H1 (cell line): ENCODE measurements at regions not wholly inside any gene's neighbourhood (a gene's known extent, or its start where the extent isn't known, plus 50 kb on each side); places are given as distances from the start of the nearest gene placed in this dataset.

Experiments used
- CTCF ChIA-PET: fragments of 300-600 bp; sonication (Branson Sonifier 250); formaldehyde crosslinking; loops from one replicate; lab custom pipeline; 2021; ENCODE audit not compliant: partially characterized antibody; lab: Charles Lee
- POLR2A ChIA-PET: fragments of 300-600 bp; sonication (Branson Sonifier 250); formaldehyde crosslinking; loops from one replicate; lab custom pipeline; 2021; ENCODE audit warnings: inconsistent platforms; ENCODE audit not compliant: partially characterized antibody; lab: Charles Lee
- DNase-seq, 2 experiments: peaks; one replicate each; pipeline versions ENCODE4 v3.0.0 to v3.0.0-alpha.2; 2010 to 2022; ENCODE audit warnings: low spot score in 2 of 2, low read depth in 1 of 2, mixed read lengths in 1 of 2
- FAIRE-seq: peaks from 2 replicates; lab custom pipeline; 2011; peaks lifted over from hg19 to GRCh38; lab: Jason Lieb, UNC
- H2AFZ ChIP-seq: 2 replicates; pipeline ENCODE4 v1.8.1; 2012; ENCODE audit warnings: low read length, inconsistent platforms
- H2AK5ac ChIP-seq: 2 replicates; pipeline ENCODE4 v1.6.1; 2013; ENCODE audit warnings: low read depth, low read length
- H2BK120ac ChIP-seq: replicated peaks from 2 replicates; pipeline ENCODE3; 2013; ENCODE audit warnings: low read depth, low read length, inconsistent platforms
- H2BK12ac ChIP-seq: 2 replicates; pipeline ENCODE4 v1.6.1; 2013; ENCODE audit warnings: low read depth, low read length
- H2BK15ac ChIP-seq: 2 replicates; pipeline ENCODE4 v1.6.1; 2013; ENCODE audit warnings: low read length
- H2BK20ac ChIP-seq: 2 replicates; pipeline ENCODE4 v1.6.1; 2013; ENCODE audit warnings: low read length
- H2BK5ac ChIP-seq: 2 replicates; pipeline ENCODE4 v1.6.1; 2013; ENCODE audit warnings: low read depth, low read length
- H3K14ac ChIP-seq: 2 replicates; pipeline ENCODE4 v1.6.1; 2013; ENCODE audit warnings: inconsistent platforms; ENCODE audit not compliant: insufficient read length
- H3K18ac ChIP-seq: 2 replicates; pipeline ENCODE4 v1.6.1; 2013; ENCODE audit warnings: low read length; ENCODE audit errors: extremely low read depth
- H3K23ac ChIP-seq: 2 replicates; pipeline ENCODE4 v1.6.1; 2013; ENCODE audit warnings: inconsistent platforms; ENCODE audit not compliant: insufficient read length
- H3K23me2 ChIP-seq: 2 replicates; pipeline ENCODE4 v1.6.1; 2013; ENCODE audit warnings: low read depth, low read length
- H3K27ac ChIP-seq: 2 replicates; pipeline ENCODE4 v1.6.1; 2011; ENCODE audit warnings: low read depth, low read length, inconsistent platforms
- H3K27me3 ChIP-seq, 4 experiments: replicated peaks in 1 of 4; 1 replicate in 1 of 4; 2 replicates in 3 of 4; pipeline versions ENCODE4 v1.6.1 to v1.8.1; 2011 to 2013; ENCODE audit warnings: low read length in 3 of 4, mild to moderate bottlenecking in 3 of 4, inconsistent platforms in 2 of 4, mixed read lengths in 2 of 4, moderate library complexity in 1 of 4; ENCODE audit not compliant: control insufficient read depth in 3 of 4, insufficient read depth in 3 of 4; ENCODE audit errors: extremely low read depth in 1 of 4
- H3K36me3 ChIP-seq, 4 experiments: 2 replicates each; pipeline versions ENCODE4 v1.6.1 to v1.8.1; 2011 to 2013; ENCODE audit warnings: mild to moderate bottlenecking in 4 of 4, low read length in 3 of 4, moderate library complexity in 2 of 4, control low read depth in 1 of 4, inconsistent platforms in 1 of 4; ENCODE audit not compliant: insufficient read depth in 4 of 4, control insufficient read depth in 2 of 4
- H3K4ac ChIP-seq: replicated peaks from 2 replicates; pipeline ENCODE3; 2013; ENCODE audit warnings: low read length, low read depth, mixed read lengths, inconsistent platforms; ENCODE audit not compliant: insufficient read length
- H3K4me1 ChIP-seq, 4 experiments: replicated peaks in 1 of 4; 1 replicate in 1 of 4; 2 replicates in 3 of 4; pipeline versions ENCODE4 v1.6.1 to v1.8.1; 2011 to 2013; ENCODE audit warnings: low read length in 3 of 4, inconsistent platforms in 2 of 4, mixed read lengths in 1 of 4; ENCODE audit not compliant: insufficient read depth in 4 of 4, control insufficient read depth in 3 of 4
- H3K4me2 ChIP-seq, 2 experiments: 2 replicates each; pipeline versions ENCODE4 v1.6.1 to v1.8.1; 2011 to 2013; ENCODE audit warnings: low read depth in 2 of 2, low read length in 2 of 2, control low read depth in 1 of 2, inconsistent platforms in 1 of 2, mild to moderate bottlenecking in 1 of 2; ENCODE audit not compliant: insufficient read depth in 1 of 2
- H3K4me3 ChIP-seq, 4 experiments: fragments of 200-600, 300-600 bp in 1 of 4; sonication (generic), shearing (Covaris generic), sonication (Bioruptor Twin) in 1 of 4; 2 replicates each; pipeline versions ENCODE4 v1.5.1 to v1.8.1; 2011 to 2016; ENCODE audit warnings: low read length in 4 of 4, low read depth in 3 of 4, control low read depth in 2 of 4, inconsistent platforms in 2 of 4, mild to moderate bottlenecking in 2 of 4, mixed read lengths in 1 of 4, moderate library complexity in 1 of 4; ENCODE audit not compliant: insufficient read depth in 2 of 4; ENCODE audit errors: extremely low read depth in 1 of 4
- H3K56ac ChIP-seq: replicated peaks from 2 replicates; pipeline ENCODE3; 2013; ENCODE audit warnings: low read depth, mild to moderate bottlenecking, mixed read lengths, low read length, inconsistent platforms; ENCODE audit not compliant: insufficient read length
- H3K79me1 ChIP-seq: 2 replicates; pipeline ENCODE4 v1.6.1; 2013; ENCODE audit warnings: low read depth, low read length, control low read depth
- H3K79me2 ChIP-seq, 2 experiments: 2 replicates each; pipeline versions ENCODE4 v1.6.1 to v1.8.1; 2012 to 2013; ENCODE audit warnings: low read length in 2 of 2, mild to moderate bottlenecking in 2 of 2, inconsistent platforms in 1 of 2; ENCODE audit not compliant: insufficient read depth in 2 of 2, control insufficient read depth in 1 of 2
- H3K9ac ChIP-seq, 4 experiments: replicated peaks in 1 of 4; 1 replicate in 1 of 4; 2 replicates in 3 of 4; pipeline versions ENCODE4 v1.6.1 to v1.8.1; 2011 to 2013; ENCODE audit warnings: low read depth in 3 of 4, low read length in 3 of 4, control low read depth in 2 of 4, mild to moderate bottlenecking in 2 of 4, moderate library complexity in 2 of 4, inconsistent platforms in 1 of 4; ENCODE audit errors: extremely low read depth in 1 of 4
- H3K9me3 ChIP-seq, 2 experiments: 2 replicates each; pipeline versions ENCODE4 v1.6.1 to v1.8.1; 2012 to 2013; ENCODE audit warnings: mild to moderate bottlenecking in 2 of 2, moderate library complexity in 2 of 2, control low read depth in 1 of 2, inconsistent platforms in 1 of 2, low read depth in 1 of 2, low read length in 1 of 2, mixed read lengths in 1 of 2; ENCODE audit not compliant: insufficient read depth in 2 of 2
- H4K20me1 ChIP-seq, 2 experiments: replicated peaks in 1 of 2; 2 replicates each; pipeline versions ENCODE3 to v1.8.1; 2011 to 2013; ENCODE audit warnings: inconsistent platforms in 2 of 2, low read length in 2 of 2, mild to moderate bottlenecking in 1 of 2; ENCODE audit not compliant: insufficient read depth in 2 of 2, control insufficient read depth in 1 of 2
- H4K5ac ChIP-seq: 2 replicates; pipeline ENCODE4 v1.6.1; 2013; ENCODE audit warnings: low read length, low read depth, mixed read lengths, inconsistent platforms; ENCODE audit not compliant: insufficient read length
- H4K8ac ChIP-seq: 2 replicates; pipeline ENCODE4 v1.8.0; 2013; ENCODE audit warnings: mild to moderate bottlenecking, moderate library complexity, low read length, inconsistent platforms; ENCODE audit not compliant: insufficient read depth; ENCODE audit errors: extremely low read depth
- H4K91ac ChIP-seq: replicated peaks from 2 replicates; pipeline ENCODE3; 2013; ENCODE audit warnings: low read length, mixed read lengths, inconsistent platforms; ENCODE audit not compliant: insufficient read length
- CREB1 ChIP-seq: IDR thresholded peaks from 2 replicates; pipeline ENCODE4 v1.6.1; 2012; ENCODE audit warnings: inconsistent platforms
- POLR2AphosphoS5 ChIP-seq: IDR thresholded peaks from 2 replicates; pipeline ENCODE4 v1.6.1; 2011; ENCODE audit warnings: low read depth, low read length
- SRF ChIP-seq: IDR thresholded peaks from 2 replicates; pipeline ENCODE4 v1.6.1; 2011; ENCODE audit warnings: mild to moderate bottlenecking, low read depth, low read length, moderate library complexity

DNA sequence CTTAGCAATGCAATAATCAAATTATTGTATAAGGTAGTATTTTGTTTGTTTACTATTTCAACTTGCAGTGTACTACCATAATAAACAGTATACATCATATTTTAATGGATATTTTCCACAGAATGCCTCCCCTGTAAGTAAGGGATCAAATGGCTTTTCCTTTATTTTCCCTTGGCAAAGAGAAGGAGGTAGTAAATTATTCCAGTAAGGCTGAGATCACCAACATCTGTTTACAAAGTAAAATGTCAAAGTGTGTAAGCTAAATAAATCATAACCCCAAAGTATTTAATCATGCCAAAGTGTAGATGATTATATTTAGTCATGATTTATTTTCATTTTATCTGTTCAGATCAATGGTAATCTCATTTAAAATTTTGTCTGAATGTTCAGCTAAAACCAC, 537.6 kb downstream of the PRDM9 start:
- H4K5ac ChIP-seq: no peak overlapping the region
- H3K79me1 ChIP-seq: no peaks in the 10 kb centered on the region
- no peak overlapping the region for H2BK20ac ChIP-seq
- H2BK12ac ChIP-seq: no peak overlapping the region
- H3K18ac ChIP-seq: no peak overlapping the region
- H3K4me3 ChIP-seq: no peak overlapping the region
- no peak overlapping the region for H3K9ac ChIP-seq
- H4K91ac ChIP-seq: no peak overlapping the region
- H3K9me3 ChIP-seq: no peaks in the 10 kb centered on the region
- ChIA-PET CTCF (no interaction called here), POLR2A (no interaction called here)
- DNase-seq: no peak
- H4K20me1 ChIP-seq: no peaks in the 10 kb centered on the region
- no peaks in the 10 kb centered on the region for H3K27me3 ChIP-seq
- no peak overlapping the region for H2BK5ac ChIP-seq
- no peak overlapping the region for H2BK15ac ChIP-seq
- H3K4me2 ChIP-seq: no peak overlapping the region
- FAIRE-seq: no peak
- no peak overlapping the region for H2AK5ac ChIP-seq
- H3K56ac ChIP-seq: no peak overlapping the region
- no peak overlapping the region for H3K14ac ChIP-seq
- no peak overlapping the region for H4K8ac ChIP-seq
- H3K4me1 ChIP-seq: no peaks in the 10 kb centered on the region
- no peak overlapping the region for H3K23ac ChIP-seq
- H3K36me3 ChIP-seq: no peaks in the 10 kb centered on the region
- no peak overlapping the region for H2BK120ac ChIP-seq
- H3K27ac ChIP-seq: no peak overlapping the region
- no peak overlapping the region for H3K4ac ChIP-seq
- H3K23me2 ChIP-seq: no peaks in the 10 kb centered on the region
- H2AFZ ChIP-seq: no peak overlapping the region
- H3K79me2 ChIP-seq: no peaks in the 10 kb centered on the region
- no peak for TF ChIP-seq SRF
- TF ChIP-seq POLR2AphosphoS5: no peak
- no peak for TF ChIP-seq CREB1
